Suppressor macrophage treated with lipopolysaccharide for 4 hours (primary cell): ENCODE measurements at regions not wholly inside any gene's neighbourhood (a gene's known extent, or its start where the extent isn't known, plus 50 kb on each side); places are given as distances from the start of the nearest gene placed in this dataset.

Source experiments
- DNase-seq: peaks from one replicate; pipeline ENCODE4 v3.0.0-alpha.2; 2020

GRCh38 chr20:43863821-43864544, 50.7 kb upstream of the TOX2 start:
- no peak for DNase-seq

- no peak for DNase-seq
Measured at GRCh38 chr20:43863330-43863729, 51.3 kb upstream of the TOX2 start.

GRCh38 chr20:43862438-43862837, 52.2 kb upstream of the TOX2 start:
- no peak for DNase-seq

DNA sequence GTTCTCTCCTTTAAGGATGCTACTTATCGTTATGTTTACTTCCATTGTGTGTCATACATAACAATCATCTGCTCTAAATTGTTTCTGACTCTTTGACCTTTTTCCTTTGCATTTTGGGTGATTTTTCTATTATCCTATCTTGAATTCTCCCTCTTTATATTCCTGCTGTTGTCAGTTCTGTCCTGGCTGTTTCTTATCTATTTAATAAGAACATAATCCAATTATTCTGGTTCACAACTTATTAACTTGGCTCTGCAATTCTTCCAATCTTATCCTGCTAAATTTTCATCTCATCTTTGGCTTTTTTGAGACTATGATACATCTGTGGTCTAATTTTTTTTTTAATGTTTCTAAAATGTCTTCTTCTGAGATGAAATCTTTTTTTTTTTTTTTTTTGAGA, 54.7 kb upstream of the TOX2 start:
- DNase-seq: no peak

DNA sequence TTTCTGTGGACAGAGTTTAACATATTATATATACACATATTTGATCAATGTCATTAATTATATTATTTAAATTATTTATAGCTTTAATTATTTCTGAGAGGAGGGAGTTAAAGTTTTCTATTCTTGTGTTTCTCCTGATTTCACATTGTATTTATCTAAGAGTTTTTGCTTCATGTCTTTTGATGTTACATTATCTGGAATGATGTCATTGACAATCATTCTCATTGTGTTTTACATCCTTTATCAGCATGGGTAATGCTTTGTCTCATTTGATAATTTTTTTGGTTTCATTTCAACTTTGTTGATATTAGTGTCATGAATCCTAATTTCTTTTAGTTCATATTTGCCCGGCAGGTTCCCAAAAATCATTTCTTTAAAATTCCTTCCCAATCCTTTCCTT, 56.7 kb upstream of the TOX2 start:
- no peak for DNase-seq

- DNase-seq: no peak
Measured at GRCh38 chr20:43857127-43857526, 57.5 kb upstream of the TOX2 start.

DNA sequence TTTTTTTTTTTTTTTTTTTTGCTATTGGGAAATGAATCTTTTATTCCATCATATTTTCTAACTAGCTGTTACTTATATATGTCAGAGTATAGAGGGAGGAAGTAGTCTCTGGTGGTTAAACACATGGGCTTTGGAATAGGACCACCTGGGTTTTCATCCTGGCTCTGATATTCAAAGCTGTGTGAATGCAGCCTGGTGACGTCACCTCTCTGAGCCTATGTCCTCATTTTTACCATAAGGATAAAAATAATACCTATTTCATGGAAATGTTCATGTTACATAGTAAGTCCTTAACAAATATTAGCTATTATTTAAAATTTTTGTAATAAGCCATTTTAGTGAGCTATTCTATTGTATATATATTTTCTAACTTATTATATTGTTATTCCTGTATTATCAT, 58.8 kb upstream of the TOX2 start:
- DNase-seq: no peak

DNA sequence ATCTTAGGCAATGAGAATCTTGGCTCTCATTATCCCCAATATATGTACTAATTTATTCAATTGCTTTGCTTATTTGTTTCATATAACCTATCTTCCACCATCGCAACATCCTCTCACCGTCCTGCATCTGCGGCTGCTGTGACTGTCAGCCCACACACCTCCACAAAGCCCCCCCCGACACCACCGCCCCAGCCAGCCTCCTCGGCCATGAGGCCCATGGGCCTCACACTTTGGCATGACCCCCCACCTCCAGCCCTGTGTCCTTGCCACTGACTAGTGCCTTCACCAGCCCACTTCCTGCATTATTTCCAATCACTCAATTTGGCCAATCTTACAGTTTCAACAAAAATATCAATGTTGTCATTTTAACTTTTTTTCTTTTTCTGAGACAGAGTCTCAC, 60.7 kb upstream of the TOX2 start:
- no peak for DNase-seq

GRCh38 chr20:43853174-43853803, 61.4 kb upstream of the TOX2 start:
- no peak for DNase-seq

DNA sequence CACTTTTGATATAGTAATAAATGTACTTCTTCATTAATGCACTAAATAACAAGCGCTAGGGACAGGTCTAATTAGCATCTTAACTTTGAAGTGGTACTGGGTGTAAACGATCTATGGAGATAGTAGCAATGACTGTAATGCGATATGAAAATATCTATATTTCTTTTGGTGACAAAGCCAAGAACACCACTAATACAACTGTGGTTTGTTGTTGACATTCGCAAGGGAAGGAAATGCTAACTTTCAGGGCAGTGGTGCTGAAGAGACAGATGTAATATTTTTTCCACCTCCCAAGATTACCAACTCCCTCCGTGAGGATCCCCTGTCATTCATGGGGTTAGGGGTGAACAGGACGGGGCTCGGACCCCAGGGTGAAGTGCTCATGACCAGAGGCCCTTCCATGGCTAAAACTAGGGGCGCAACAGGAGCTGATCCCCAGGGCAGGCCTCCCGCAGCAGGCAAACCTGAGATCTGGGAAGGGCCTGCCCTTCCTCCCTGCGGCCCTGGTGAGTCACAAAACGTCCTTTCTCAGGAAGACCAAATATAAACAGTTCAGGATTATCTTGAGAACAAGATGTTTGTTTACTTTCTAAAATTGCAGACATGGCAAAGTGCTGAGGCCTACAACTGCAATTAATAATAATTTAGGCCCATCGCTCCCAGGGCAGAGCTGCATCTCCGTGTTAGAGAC, 65.0 kb upstream of the TOX2 start:
- DNase-seq: no peak

DNA sequence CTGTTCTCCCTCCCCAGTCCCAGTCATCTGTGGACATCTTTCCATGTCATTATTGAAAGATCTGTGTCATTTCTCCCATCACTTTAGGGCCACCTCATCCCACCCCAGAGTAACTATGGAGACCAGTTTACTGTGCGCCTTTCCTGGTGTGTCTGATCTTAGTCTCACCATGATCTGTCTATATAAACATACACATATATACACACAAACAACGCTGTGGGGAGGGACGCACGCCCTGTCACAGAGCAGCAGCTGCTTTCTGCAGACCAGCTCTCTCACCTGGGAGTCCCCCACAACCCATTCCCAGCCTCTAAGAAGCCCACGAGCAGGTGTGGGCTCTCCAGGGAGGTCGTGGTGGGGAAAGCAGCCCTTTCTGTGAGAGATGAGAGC, 68.1 kb upstream of the TOX2 start:
- DNase-seq: no peak

DNA sequence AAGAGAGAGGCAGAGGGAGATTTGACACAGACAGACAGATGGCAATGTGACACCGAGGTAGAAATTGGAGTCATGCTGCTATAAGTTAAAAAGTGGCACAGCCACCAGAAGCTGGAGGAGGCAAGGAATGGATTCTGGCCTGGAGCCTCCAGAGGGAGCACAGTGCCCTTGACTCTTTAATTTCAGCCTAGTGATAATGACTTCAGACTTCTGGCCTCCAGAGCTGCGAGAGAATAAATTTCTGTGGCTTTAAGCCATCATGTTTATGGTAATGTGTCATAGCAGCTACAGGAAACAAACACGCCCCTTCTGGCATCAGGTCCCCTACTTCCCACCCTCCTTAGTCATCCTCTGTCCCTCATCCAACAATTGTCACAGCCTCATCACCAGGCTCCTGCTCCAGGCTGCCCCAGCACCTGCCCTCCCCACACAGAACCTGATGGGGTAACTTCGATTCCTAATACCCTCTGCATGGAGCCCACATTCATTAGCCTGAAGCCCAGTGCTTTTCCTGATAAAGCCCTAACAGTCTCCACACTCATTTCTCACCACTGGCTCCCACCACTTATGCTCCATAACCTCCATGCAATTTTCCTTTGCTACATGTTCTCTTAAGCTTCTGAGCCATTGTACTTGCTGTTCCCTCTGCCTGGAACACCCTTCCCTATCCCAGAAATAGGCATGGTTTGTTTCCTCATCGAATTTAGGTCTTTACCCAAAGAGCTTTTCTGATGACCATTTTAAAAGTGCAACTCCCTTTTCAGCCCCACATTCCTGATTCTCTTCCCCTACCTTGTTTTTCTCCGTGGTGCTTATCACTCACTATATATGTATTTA, 69.7 kb upstream of the TOX2 start:
- DNase-seq: no peak

GRCh38 chr20:43843965-43844660, 70.5 kb upstream of the TOX2 start:
- no peak for DNase-seq

DNA sequence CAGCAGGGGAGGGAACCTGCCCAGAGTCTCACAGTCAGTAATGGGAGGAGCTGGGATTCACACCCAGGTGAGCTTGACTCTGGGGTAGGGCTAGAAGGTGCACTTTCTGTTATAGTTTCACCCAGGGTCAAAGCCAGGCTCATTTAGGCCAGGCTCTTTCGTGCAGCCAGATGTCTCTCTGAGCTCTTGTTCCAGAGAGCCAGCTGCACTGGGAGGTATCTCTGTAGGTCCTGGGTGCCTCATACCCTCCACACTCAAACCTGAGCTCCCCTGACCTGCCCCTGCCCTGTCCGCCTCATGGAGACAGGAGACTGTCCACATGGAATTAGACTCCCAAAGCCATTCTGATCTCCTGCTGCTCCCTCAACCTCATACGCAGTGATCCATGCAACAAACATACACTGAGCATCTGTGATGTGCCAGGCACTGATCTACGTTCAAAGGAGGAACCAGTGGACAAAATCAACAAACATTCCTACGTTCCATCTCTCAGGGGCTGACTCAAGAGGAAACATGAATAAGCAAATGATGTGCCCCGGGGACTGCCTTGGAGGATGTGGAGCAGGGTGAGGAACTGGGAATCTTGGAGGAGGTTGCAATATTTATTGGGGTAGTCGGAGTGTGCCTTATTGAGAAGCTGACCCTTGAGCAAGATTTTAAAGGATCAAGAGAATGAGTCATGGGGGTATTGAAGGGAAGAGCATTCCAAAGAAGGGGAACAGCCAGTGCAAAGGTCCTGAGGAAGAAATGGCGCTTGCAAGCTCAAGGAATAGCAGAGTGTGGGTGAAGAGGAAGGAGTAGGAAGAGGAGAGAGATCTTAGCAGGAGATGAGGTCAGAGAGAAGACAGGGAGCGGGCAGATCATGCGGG, 71.3 kb upstream of the TOX2 start:
- no peak for DNase-seq

DNA sequence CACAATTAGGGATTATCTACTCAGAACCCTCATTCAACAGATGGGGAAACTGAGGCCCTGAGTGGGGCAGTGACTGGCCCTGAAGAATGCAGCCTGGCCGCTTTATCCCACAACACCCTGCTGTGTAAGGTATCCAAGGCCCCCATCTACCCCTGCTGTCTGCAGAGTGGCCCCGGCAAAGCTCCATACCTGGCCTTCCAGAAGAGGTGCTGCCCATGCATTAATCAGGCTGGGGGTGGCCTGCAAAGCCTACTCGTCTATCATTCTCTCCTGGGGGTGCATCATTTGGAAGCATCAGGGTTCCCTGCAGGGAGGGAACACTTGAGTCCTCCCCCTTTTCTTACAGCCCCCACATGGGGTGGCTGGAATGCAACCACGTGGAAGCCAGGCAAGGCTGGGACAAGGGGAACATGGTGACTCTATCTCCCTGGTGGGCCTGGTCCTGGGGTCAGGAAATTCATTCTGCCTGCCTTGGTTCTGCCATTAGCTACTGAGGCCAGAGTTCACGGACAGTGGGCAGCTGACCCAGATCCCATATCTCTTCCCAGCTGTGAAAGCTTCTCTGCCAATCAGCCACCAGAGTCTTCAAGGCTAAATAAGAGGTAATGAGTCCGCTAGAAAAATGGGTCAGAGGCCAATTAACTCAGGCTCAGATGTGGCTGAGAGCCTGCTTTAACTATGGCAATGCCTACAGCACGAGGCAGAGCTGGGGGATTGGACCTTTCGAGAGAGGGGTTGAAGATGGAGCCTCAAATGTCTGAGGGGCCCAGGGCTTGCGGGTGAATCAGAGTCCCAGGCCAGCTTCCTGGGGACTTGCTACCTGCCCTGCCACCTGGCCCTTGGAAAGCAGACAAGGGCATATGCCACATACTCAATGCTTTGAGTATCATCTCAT, 72.3 kb upstream of the TOX2 start:
- no peak for DNase-seq

GRCh38 chr20:43840382-43841070, 74.1 kb upstream of the TOX2 start:
- DNase-seq: peak; percentile 12

DNA sequence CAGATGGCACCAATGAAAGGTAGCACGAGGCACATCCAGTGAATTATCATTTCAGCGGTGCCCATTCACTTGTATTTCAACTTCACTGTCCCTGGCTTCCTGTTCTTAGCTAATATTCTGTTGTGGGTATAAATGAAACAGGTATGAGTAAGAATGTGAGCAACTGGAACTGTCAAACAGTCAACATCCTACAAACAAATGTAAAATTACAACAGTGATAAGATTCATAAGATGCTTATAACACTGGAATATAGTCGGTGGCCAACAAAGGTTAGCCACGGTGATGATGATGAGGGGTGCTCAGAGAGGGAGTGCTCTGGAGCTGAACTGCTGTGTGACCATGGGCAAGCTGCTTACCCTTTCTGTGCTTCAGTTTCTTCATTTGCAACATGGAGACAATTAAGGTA, 74.9 kb upstream of the TOX2 start:
- no peak for DNase-seq

GRCh38 chr20:43838703-43839060, 76.0 kb upstream of the TOX2 start:
- no peak for DNase-seq

GRCh38 chr20:43837856-43838702, 76.6 kb upstream of the TOX2 start:
- DNase-seq: no peak
